Stimulated activated CD8-positive, alpha-beta memory T cell treated with anti-CD3 and anti-CD28 coated beads, Interleukin-12 subunit alpha, Interleukin-12 subunit beta, amount 100 ng/mL, for 1 hour (primary cell): ENCODE measurements at regions not wholly inside any gene's neighbourhood (a gene's known extent, or its start where the extent isn't known, plus 50 kb on each side); places are given as distances from the start of the nearest gene placed in this dataset.

Source experiments
- DNase-seq: peaks from one replicate; pipeline ENCODE4 v3.0.0-alpha.2; 2020; ENCODE audit warnings: low read depth

- DNase-seq, result no peak
These were observed 1020.4 kb downstream of the CBLN2 start for GRCh38 chr18:71523483-71524435.

GRCh38 chr18:71505526-71505925, 1038.6 kb downstream of the CBLN2 start:
- DNase-seq, result no peak

GRCh38 chr18:71503222-71503621, 1040.9 kb downstream of the CBLN2 start:
- no peak for DNase-seq

GRCh38 chr18:71485611-71486010, 1058.5 kb downstream of the CBLN2 start:
- DNase-seq, result no peak

GRCh38 chr18:71471963-71472725, 1072.0 kb downstream of the CBLN2 start:
- DNase-seq, result no peak

GRCh38 chr18:71456206-71456605, 1087.9 kb downstream of the CBLN2 start:
- DNase-seq, result no peak

- no peak for DNase-seq
These were observed 1093.9 kb downstream of the CBLN2 start for GRCh38 chr18:71450257-71450656.

- no peak for DNase-seq
These were observed 1100.2 kb downstream of the CBLN2 start for GRCh38 chr18:71443706-71444480.

DNA sequence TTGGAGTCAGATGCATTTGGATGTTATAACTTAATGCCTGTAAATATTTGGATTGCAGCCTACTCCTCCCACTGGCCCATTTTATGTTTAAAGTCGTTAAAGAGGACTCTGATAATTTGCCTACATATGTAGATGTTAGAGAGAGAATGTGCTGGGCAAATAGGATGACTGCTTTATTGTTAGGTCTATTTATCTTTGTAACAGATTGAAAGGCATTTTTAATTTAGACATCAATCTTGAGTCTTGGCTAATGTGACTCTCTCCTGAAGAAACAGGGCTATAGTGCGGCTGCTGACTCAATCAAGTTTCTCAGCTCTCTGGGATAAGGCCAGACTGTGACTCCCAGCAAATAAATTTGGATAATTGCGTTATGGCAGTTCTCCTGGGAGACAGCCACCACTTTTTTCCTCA, 1101.4 kb downstream of the CBLN2 start:
- no peak for DNase-seq

DNA sequence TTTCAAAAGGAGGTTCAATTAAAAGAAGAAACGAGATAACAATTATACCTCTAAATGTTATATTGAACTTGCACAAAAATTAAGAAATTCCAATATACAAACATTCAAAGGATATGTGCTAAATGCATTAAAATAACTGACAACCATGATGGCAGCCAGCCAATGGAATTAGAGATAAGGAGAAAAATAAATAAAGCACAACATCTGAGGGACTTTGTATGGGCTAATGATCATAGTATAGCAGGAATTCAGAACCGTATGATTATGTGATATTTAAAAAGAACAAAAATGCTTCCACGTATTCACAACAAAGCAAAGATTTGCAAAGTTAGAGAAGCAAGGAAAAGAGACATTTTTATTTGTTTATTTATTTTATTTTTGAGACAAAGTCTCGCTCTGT, 1103.0 kb downstream of the CBLN2 start:
- no peak for DNase-seq

DNA sequence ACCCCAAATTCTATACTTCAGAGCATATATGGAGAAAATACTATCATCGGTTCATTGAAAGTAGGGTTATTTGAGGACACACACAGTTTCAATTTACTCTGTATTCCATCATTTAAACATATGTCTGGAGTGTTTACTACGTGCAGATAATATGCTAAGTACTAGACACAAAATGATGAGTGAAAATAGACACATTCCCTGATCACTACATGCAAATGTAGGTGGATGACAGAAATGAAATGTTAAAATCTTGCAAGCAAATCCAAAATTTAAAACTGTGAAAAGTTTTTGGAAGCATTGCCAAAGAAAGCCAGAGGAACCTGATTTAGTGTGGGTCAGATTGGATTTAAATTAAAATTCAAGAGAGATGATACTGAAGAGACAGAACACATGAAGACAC, 1106.6 kb downstream of the CBLN2 start:
- DNase-seq, result no peak

DNA sequence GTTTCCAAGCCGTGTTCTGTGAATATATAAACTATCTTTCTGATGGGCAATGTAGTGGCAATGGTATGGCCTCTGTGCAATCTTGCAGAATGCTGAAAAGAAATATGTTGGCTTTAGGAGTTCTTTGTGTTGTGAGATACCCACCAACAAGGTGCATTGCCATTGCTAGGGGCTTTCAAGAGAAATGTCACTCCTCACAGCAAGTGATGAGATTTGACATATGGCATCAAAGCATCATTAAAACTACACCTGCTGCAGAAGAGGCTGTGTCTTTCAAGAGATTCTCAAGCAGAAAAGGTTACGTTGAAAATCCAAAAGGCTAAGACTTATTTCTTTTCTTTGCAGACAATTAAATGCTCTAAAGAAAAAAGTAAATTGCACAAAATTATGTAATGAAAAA, 1110.8 kb downstream of the CBLN2 start:
- no peak for DNase-seq

- no peak for DNase-seq
These were observed 1112.5 kb downstream of the CBLN2 start for GRCh38 chr18:71431689-71432088.

DNA sequence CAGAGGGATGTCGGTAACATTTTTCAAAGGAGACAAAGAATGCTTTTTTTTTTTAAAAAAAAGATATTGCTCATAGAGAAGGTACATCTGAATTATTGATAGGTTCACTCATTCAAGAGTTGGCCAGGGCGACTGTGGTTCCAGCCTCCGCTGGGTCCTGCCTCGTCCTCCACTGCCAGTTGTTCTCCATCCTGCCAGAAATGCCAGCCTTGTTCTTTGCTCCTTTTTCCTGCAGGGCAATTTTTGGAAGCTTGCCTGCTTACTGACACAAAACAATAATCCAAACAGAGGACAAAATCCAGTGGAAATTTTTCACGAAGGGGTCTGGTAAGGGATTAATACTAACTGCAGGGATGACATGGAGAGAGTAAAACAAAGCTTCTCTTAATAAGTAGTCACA, 1113.0 kb downstream of the CBLN2 start:
- no peak for DNase-seq

- DNase-seq, result no peak
These were observed 1117.7 kb downstream of the CBLN2 start for GRCh38 chr18:71426441-71426840.

- DNase-seq, result no peak
These were observed 1116.4 kb downstream of the SOCS6 start for GRCh38 chr18:71405169-71405809.

- no peak for DNase-seq
These were observed 1114.7 kb downstream of the SOCS6 start for GRCh38 chr18:71403501-71403900.

- no peak for DNase-seq
These were observed 1109.7 kb downstream of the SOCS6 start for GRCh38 chr18:71398531-71398930.

GRCh38 chr18:71388148-71388547, 1099.3 kb downstream of the SOCS6 start:
- no peak for DNase-seq

GRCh38 chr18:71374294-71375000, 1085.6 kb downstream of the SOCS6 start:
- no peak for DNase-seq

- no peak for DNase-seq
These were observed 1083.2 kb downstream of the SOCS6 start for GRCh38 chr18:71371951-71372605.
